Dermis blood vessel endothelial cell (primary cell): ENCODE measurements at regions not wholly inside any gene's neighbourhood (a gene's known extent, or its start where the extent isn't known, plus 50 kb on each side); places are given as distances from the start of the nearest gene placed in this dataset.

Source experiments
- DNase-seq: peaks from one replicate; pipeline ENCODE4 v3.0.0; 2010

GRCh38 chr9:93827545-93828330 is 127.4 kb downstream of the BARX1 start:
- DNase-seq = peak; percentile 80

- DNase-seq = no peak
Measured at GRCh38 chr9:93826905-93827544, 128.1 kb downstream of the BARX1 start.

- no peak for DNase-seq
Measured at GRCh38 chr9:93826209-93826608, 128.9 kb downstream of the BARX1 start.

GRCh38 chr9:93825348-93826115 is 129.6 kb downstream of the BARX1 start:
- no peak for DNase-seq

GRCh38 chr9:93824386-93825294 is 130.5 kb downstream of the BARX1 start:
- DNase-seq = no peak

GRCh38 chr9:93823245-93824072 is 131.7 kb downstream of the BARX1 start:
- no peak for DNase-seq

GRCh38 chr9:93822229-93822628 is 132.9 kb downstream of the BARX1 start:
- no peak for DNase-seq

GRCh38 chr9:93821307-93821703 is 133.8 kb downstream of the BARX1 start:
- no peak for DNase-seq

GRCh38 chr9:93820667-93821306 is 134.4 kb downstream of the BARX1 start:
- DNase-seq = peak; percentile 8

GRCh38 chr9:93819905-93820304 is 135.2 kb downstream of the BARX1 start:
- no peak for DNase-seq

GRCh38 chr9:93818827-93819472 is 136.2 kb downstream of the BARX1 start:
- DNase-seq = no peak

GRCh38 chr9:93818237-93818636 is 136.9 kb downstream of the BARX1 start:
- no peak for DNase-seq

GRCh38 chr9:93815677-93816076 is 139.5 kb downstream of the BARX1 start:
- no peak for DNase-seq

GRCh38 chr9:93815135-93815534 is 140.0 kb downstream of the BARX1 start:
- no peak for DNase-seq

- no peak for DNase-seq
Measured at GRCh38 chr9:93814077-93814956, 140.8 kb downstream of the BARX1 start.

GRCh38 chr9:93813221-93814076 is 141.7 kb downstream of the BARX1 start:
- no peak for DNase-seq

- no peak for DNase-seq
Measured at GRCh38 chr9:93812410-93812668, 142.8 kb downstream of the BARX1 start.
